GM12872 (cell line): ENCODE measurements at regions not wholly inside any gene's neighbourhood (a gene's known extent, or its start where the extent isn't known, plus 50 kb on each side); places are given as distances from the start of the nearest gene placed in this dataset.
A peak's percentile ranks its signal among the peaks of the same experiment; 100 is the strongest.

Experiments used
- CTCF ChIP-seq: IDR thresholded peaks from 3 replicates; pipeline ENCODE4 v1.5.1; 2011; ENCODE audit warnings: low read depth, mild to moderate bottlenecking, low read length, moderate library complexity; ENCODE audit not compliant: insufficient read depth

GRCh38 chr9:3740690-3741419 lies 215.1 kb upstream of the RFX3 start:
- no peak for TF ChIP-seq CTCF

GRCh38 chr9:3736161-3736560 lies 210.4 kb upstream of the RFX3 start:
- TF ChIP-seq CTCF: no peak

GRCh38 chr9:3735251-3735650 lies 209.4 kb upstream of the RFX3 start:
- no peak for TF ChIP-seq CTCF

- TF ChIP-seq CTCF: no peak
Observed at GRCh38 chr9:3733039-3733408, 207.2 kb upstream of the RFX3 start.

- TF ChIP-seq CTCF: peak; percentile 74
Observed at GRCh38 chr9:3732077-3733038, 206.6 kb upstream of the RFX3 start.

- no peak for TF ChIP-seq CTCF
Observed at GRCh38 chr9:3730511-3730922, 204.7 kb upstream of the RFX3 start.

- no peak for TF ChIP-seq CTCF
Observed at GRCh38 chr9:3721096-3721495, 195.3 kb upstream of the RFX3 start.
